ENCODE measurements at regions not wholly inside any gene's neighbourhood (a gene's known extent, or its start where the extent isn't known, plus 50 kb on each side); places are given as distances from the start of the nearest gene placed in this dataset.
"Not testable (repeated sequence)": the region's sequence is repeated elsewhere in the genome, so short reads cannot be mapped to it uniquely, and the experiment has no call there.

- no peak for TF ChIP-seq CTCF (IDR thresholded peaks at IDR 0.05)
- Mint-ChIP-seq H3K27ac (no peak overlapping the region), H3K27me3 (peaks cover 5% of the 10 kb centered on the region), H3K36me3 (ENCODE audit: low read depth) (no peaks in the 10 kb centered on the region), H3K4me1 (ENCODE audit: low read depth) (peaks cover 3% of the 10 kb centered on the region), H3K9me3 (peaks cover 4% of the 10 kb centered on the region), H3K4me3 (no peak overlapping the region)
- ATAC-seq (no peak), DNase-seq (no peak)
- POLR2A ChIA-PET, result no interaction called here
- CTCF ChIA-PET, result no interaction called here
- intact Hi-C loops (cut with micrococcal nuclease), result no loop called here
Observed at GRCh38 chrX:43436517-43436916, 219.6 kb upstream of the MAOA start.

- no peak for TF ChIP-seq CTCF (IDR thresholded peaks at IDR 0.05)
- ChIA-PET POLR2A (no interaction called here), CTCF (no interaction called here)
- Mint-ChIP-seq H3K36me3 (ENCODE audit: low read depth) (no peaks in the 10 kb centered on the region), H3K4me3 (no peak overlapping the region), H3K27me3 (peaks cover 2% of the 10 kb centered on the region), H3K27ac (no peak overlapping the region), H3K9me3 (peaks cover 4% of the 10 kb centered on the region), H3K4me1 (ENCODE audit: low read depth) (no peaks in the 10 kb centered on the region)
- ATAC-seq, result no peak
- intact Hi-C loops (cut with micrococcal nuclease), result no loop called here
- no peak for DNase-seq
Observed at GRCh38 chrX:43446752-43447151, 209.3 kb upstream of the MAOA start.

- POLR2A ChIA-PET, result no interaction called here
- ATAC-seq (no peak), DNase-seq (no peak)
- intact Hi-C loops (cut with micrococcal nuclease), result no loop called here
- no peaks in the 10 kb centered on the region for H3K4me1 Mint-ChIP-seq (ENCODE audit: low read depth)
- no peak overlapping the region for H3K27ac Mint-ChIP-seq
- peaks cover 8% of the 10 kb centered on the region for H3K9me3 Mint-ChIP-seq
- H3K27me3 Mint-ChIP-seq, result no peaks in the 10 kb centered on the region
- no peak overlapping the region for H3K4me3 Mint-ChIP-seq
- no peak for TF ChIP-seq CTCF (IDR thresholded peaks at IDR 0.05)
- CTCF ChIA-PET, result no interaction called here
- H3K36me3 Mint-ChIP-seq (ENCODE audit: low read depth), result peaks cover 5% of the 10 kb centered on the region
Observed at GRCh38 chrX:43448688-43449087, 207.4 kb upstream of the MAOA start.

DNA sequence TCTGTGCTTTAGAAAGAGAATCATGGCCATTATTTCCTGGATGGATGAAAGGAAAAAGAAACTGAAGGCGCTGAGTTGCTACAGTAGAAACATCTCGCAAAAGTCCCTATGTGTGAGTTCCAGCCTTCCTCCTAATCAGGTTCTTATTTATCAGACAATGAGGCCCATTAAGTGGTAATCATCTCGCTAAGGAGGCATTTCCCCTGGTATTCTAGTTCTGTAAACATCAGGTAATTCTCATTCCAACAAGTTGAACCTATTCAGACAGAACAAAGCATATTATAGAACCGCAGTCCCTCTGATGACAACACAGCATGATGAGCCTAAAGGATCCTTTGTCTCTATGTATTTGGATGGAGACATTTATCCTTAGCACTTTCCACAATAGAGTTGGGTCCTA, 205.7 kb upstream of the MAOA start:
- DNase-seq (no peak), ATAC-seq (no peak)
- POLR2A ChIA-PET, result no interaction called here
- Mint-ChIP-seq H3K4me1 (ENCODE audit: low read depth) (no peaks in the 10 kb centered on the region), H3K9me3 (peaks cover 11% of the 10 kb centered on the region), H3K36me3 (ENCODE audit: low read depth) (peaks cover 5% of the 10 kb centered on the region), H3K27ac (no peak overlapping the region), H3K27me3 (no peaks in the 10 kb centered on the region), H3K4me3 (no peak overlapping the region)
- CTCF ChIA-PET, result no interaction called here
- intact Hi-C loops (cut with micrococcal nuclease), result no loop called here
- TF ChIP-seq CTCF (IDR thresholded peaks at IDR 0.05), result no peak

GRCh38 chrX:43451976-43452686, 204.0 kb upstream of the MAOA start:
- CTCF ChIA-PET, H3K9me3 Mint-ChIP-seq: not testable (repeated sequence)

GRCh38 chrX:43456063-43456462, 200.0 kb upstream of the MAOA start:
- ATAC-seq, result no peak
- H3K27me3 Mint-ChIP-seq, result no peaks in the 10 kb centered on the region

More at GRCh38 chrX:43451976-43452686, 204.0 kb upstream of the MAOA start:
- H3K4me3 Mint-ChIP-seq; H3K36me3 Mint-ChIP-seq (ENCODE audit: low read depth); ATAC-seq; H3K27me3 Mint-ChIP-seq; POLR2A ChIA-PET; H3K27ac Mint-ChIP-seq; DNase-seq; H3K4me1 Mint-ChIP-seq (ENCODE audit: low read depth); intact Hi-C loops (cut with micrococcal nuclease): not testable (repeated sequence)

More at GRCh38 chrX:43456063-43456462, 200.0 kb upstream of the MAOA start:
- POLR2A ChIA-PET, result no interaction called here
- intact Hi-C loops (cut with micrococcal nuclease), result no loop called here
- Mint-ChIP-seq H3K9me3 (peaks cover 9% of the 10 kb centered on the region), H3K36me3 (ENCODE audit: low read depth) (peaks cover 5% of the 10 kb centered on the region), H3K27ac (no peak overlapping the region), H3K4me1 (ENCODE audit: low read depth) (no peaks in the 10 kb centered on the region), H3K4me3 (no peak overlapping the region)
- CTCF ChIA-PET, result no interaction called here
- DNase-seq, result no peak
- no peak for TF ChIP-seq CTCF (IDR thresholded peaks at IDR 0.05)

All from activated CD8-positive, alpha-beta T cell treated with anti-CD3 and anti-CD28 coated beads for 36 hours (primary cell).